Esophagus muscularis mucosa (tissue), 4 donors: ENCODE measurements at regions not wholly inside any gene's neighbourhood (a gene's known extent, or its start where the extent isn't known, plus 50 kb on each side); places are given as distances from the start of the nearest gene placed in this dataset.

Experiments
- DNase-seq: peaks from one replicate; pipeline ENCODE4 v3.0.0-alpha.2; 2017; ENCODE audit errors: extremely low spot score
- H3K27ac ChIP-seq, 4 donors: fragments of 200-600 bp; sonication (generic); replicated peaks in 1 of 4; 1 replicate in 3 of 4; 2 replicates in 1 of 4; pipeline ENCODE4 v1.5.1; 2016 to 2019; ENCODE audit warnings: mild to moderate bottlenecking in 1 of 4
- H3K27me3 ChIP-seq, 4 donors: fragments of 200-600 bp; sonication (generic); one replicate each; pipeline versions ENCODE4 v1.5.1 to v1.6.0; 2016 to 2019
- H3K36me3 ChIP-seq, 4 donors: fragments of 200-600 bp; sonication (generic); one replicate each; pipeline ENCODE4 v1.5.1; 2016 to 2019
- H3K4me1 ChIP-seq, 4 donors: fragments of 200-600 bp; sonication (generic); one replicate each; pipeline ENCODE4 v1.5.1; 2016 to 2019
- H3K4me3 ChIP-seq, 4 donors: fragments of 200-600 bp; sonication (generic); 1 replicate in 2 of 4; 2 replicates in 2 of 4; pipeline ENCODE4 v1.5.1; 2016 to 2019; ENCODE audit warnings: mild to moderate bottlenecking in 4 of 4, moderate library complexity in 1 of 4
- H3K9me3 ChIP-seq, 4 donors: fragments of 200-600 bp; sonication (generic); 1 replicate in 3 of 4; 2 replicates in 1 of 4; pipeline ENCODE4 v1.5.1; 2016 to 2019
- EP300 ChIP-seq: sonication (generic); formaldehyde crosslinking; IDR thresholded peaks from one replicate; pipeline ENCODE4 v1.6.1; 2017; ENCODE audit warnings: antibody characterized with exemption
- POLR2A ChIP-seq: fragments of 450-650 bp; IDR thresholded peaks from one replicate; pipeline ENCODE4 v1.6.1; 2017; ENCODE audit warnings: antibody characterized with exemption, moderate library complexity, mild to moderate bottlenecking, low read depth
- POLR2AphosphoS5 ChIP-seq, 2 donors: sonication (generic); formaldehyde crosslinking; IDR thresholded peaks; one replicate each; pipeline ENCODE4 v1.6.1; 2017; ENCODE audit warnings: antibody characterized with exemption in 2 of 2
- WGBS: methylation state at CpG from one replicate; pipeline ENCODE4 v1.1.5; 2018; 5-methylcytosine and 5-hydroxymethylcytosine counted together
- intact Hi-C: fragments of 100-400 bp; cut with DNase I; formaldehyde crosslinking; loops from one replicate; pipeline ENCODE4 v1.15.1; 2023
- TF ChIP-seq, protein P1 (sequence below), 3 experiments: fragments of 200-600 bp in 2 of 3; fragments of 450-650 bp in 1 of 3; sonication (generic) in 2 of 3; IDR thresholded peaks; one replicate each; pipeline ENCODE4 v1.5.1; 2017 to 2019; ENCODE audit warnings: antibody characterized with exemption in 3 of 3, mild to moderate bottlenecking in 2 of 3, moderate library complexity in 1 of 3

DNA sequence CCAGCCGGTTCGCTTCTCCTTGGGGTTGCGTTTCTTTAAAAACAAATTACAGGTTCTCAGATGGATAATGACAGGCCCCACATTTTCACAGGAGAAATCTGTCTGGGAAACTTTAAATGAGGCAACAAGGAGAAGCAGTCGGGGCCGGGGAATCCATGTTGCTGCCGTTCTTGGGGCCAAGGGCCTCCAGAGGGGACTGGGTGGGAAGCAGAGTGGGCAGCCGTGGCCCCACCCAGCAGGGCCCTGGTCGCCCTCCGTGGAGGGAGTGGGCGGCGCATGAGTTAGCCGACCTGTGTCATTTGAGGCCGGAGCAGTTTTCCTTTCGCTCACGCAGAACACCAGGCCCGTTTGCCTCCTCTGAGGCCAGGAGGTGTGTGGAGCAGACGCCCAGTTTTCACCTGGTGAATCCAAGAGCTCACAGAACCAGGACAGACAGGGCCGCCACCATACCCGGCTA, 207.7 kb upstream of the CIBAR2 start:
- Histone ChIP-seq H3K9me3 (no peaks in the 10 kb centered on the region), H3K27ac (peak overlapping the region in 3 of 4 donors; percentile 32 to 85 (median 34)), H3K4me3 (no peak overlapping the region), H3K36me3 (no peaks in the 10 kb centered on the region), H3K27me3 (no peaks in the 10 kb centered on the region), H3K4me1 (peaks cover 26 to 73% (median 54%) of the 10 kb centered on the region in 4 donors)
- DNase-seq, result no peak
- intact Hi-C loops, result loop anchor here (10.0 kb wide), 1 partner anchor 295 kb away; the partner anchor contains the start of gene GSE1
- TF ChIP-seq POLR2AphosphoS5 (IDR thresholded peaks at IDR 0.05), result no peak
- no peak for TF ChIP-seq EP300
- TF ChIP-seq, protein P1, sequence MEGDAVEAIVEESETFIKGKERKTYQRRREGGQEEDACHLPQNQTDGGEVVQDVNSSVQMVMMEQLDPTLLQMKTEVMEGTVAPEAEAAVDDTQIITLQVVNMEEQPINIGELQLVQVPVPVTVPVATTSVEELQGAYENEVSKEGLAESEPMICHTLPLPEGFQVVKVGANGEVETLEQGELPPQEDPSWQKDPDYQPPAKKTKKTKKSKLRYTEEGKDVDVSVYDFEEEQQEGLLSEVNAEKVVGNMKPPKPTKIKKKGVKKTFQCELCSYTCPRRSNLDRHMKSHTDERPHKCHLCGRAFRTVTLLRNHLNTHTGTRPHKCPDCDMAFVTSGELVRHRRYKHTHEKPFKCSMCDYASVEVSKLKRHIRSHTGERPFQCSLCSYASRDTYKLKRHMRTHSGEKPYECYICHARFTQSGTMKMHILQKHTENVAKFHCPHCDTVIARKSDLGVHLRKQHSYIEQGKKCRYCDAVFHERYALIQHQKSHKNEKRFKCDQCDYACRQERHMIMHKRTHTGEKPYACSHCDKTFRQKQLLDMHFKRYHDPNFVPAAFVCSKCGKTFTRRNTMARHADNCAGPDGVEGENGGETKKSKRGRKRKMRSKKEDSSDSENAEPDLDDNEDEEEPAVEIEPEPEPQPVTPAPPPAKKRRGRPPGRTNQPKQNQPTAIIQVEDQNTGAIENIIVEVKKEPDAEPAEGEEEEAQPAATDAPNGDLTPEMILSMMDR (IDR thresholded peaks at IDR 0.05), result no peak
- TF ChIP-seq POLR2A, result no peak
- 91% methylated on average over 13 of the region's 19 CpGs for WGBS

DNA sequence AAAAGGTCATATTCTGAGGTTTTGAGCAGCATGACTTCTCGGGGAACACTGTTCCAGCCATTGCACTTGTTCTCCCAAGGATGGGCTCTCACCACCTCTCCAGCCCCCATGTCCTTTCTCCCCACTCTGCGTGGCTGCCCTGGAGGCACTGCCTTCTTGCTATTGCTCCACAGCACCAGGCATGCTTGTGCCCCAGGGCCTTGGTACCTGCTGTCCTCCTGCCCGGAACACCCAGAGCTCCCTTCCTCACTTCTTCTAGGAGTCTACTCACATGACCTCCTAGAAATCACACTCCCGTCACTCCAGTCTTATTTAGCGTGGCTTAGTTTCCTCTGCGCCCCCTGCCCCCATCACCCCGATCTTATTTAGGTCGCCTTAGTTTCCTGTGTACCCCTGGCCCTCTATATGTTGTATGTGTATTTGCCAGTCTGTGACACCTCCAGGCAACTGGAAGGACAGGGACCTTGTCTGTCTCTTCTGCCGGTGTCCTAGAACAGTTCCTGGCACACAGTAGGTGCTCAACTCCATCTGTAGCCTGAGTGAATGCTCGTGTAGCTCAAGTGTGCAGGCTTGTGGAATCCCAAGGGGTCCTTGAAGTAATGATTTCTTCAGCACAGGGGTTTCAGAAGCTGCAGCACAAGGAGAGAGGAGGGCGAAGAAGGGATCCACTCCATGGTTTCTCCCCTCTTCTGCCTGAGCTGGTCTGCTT, 208.6 kb upstream of the CIBAR2 start:
- no peak for TF ChIP-seq POLR2A
- no peak for TF ChIP-seq POLR2AphosphoS5 (IDR thresholded peaks at IDR 0.05)
- TF ChIP-seq, protein P1 (IDR thresholded peaks at IDR 0.05), result no peak
- TF ChIP-seq EP300, result no peak
- intact Hi-C loops, result no loop called here
- Histone ChIP-seq H3K27me3 (no peaks in the 10 kb centered on the region), H3K36me3 (no peaks in the 10 kb centered on the region), H3K9me3 (no peaks in the 10 kb centered on the region), H3K4me3 (no peak overlapping the region), H3K27ac (peak overlapping the region; percentile 65 to 85 (median 81)), H3K4me1 (peaks cover 26 to 68% (median 54%) of the 10 kb centered on the region in 4 donors)
- 90% methylated on average over 11 of the region's 11 CpGs for WGBS
- no peak for DNase-seq

DNA sequence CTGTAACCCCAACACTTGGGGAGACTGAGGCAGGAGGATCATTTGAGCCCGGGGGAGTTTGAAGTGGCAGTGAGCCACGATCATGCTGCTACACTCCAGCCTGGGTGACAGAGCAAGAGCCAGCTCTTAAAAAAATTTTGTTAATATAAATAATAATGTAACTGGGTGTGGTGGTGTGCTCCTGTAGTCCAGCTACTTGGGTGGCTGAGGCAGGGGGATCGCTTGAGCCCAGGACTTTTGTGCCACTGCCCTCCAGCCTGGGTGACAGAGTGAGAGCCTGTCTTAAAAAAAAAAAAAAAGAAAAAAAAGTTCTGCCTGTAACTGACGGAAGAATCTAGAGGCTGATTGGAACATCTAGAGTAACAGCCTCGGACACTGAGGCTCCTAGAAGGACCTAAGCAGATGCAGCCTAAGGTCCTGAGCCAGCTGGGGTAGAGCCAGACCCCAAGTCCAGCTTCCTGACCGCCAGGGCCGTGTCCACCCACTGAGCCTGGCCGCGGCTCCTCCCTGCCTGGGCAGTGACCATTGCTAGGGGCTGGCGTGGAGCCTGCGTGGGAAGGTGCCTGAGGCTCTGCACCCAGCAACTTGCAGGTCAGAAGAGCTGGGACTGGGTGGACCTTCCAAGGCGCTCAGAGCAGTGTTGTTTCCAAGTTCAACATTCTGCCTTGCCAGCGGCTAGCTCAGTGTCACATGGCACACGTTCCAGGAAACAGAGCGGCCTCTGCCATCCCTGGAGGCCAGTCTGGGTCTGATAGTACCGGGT, 209.4 kb upstream of the CIBAR2 start:
- TF ChIP-seq EP300 (no peak), POLR2AphosphoS5 (IDR thresholded peaks at IDR 0.05) (peak; percentile 74 to 90)
- Histone ChIP-seq H3K36me3 (no peaks in the 10 kb centered on the region), H3K9me3 (no peaks in the 10 kb centered on the region), H3K4me1 (peaks cover 26 to 63% (median 48%) of the 10 kb centered on the region in 4 donors), H3K27me3 (no peaks in the 10 kb centered on the region), H3K4me3 (peak overlapping the region in 3 of 4 donors; percentile 2 to 37 (median 19)), H3K27ac (peak overlapping the region; percentile 65 to 85 (median 81))
- intact Hi-C loops, result no loop called here
- DNase-seq, result peak; percentile 97
- WGBS, result 19% methylated on average over 8 of the region's 16 CpGs

DNA sequence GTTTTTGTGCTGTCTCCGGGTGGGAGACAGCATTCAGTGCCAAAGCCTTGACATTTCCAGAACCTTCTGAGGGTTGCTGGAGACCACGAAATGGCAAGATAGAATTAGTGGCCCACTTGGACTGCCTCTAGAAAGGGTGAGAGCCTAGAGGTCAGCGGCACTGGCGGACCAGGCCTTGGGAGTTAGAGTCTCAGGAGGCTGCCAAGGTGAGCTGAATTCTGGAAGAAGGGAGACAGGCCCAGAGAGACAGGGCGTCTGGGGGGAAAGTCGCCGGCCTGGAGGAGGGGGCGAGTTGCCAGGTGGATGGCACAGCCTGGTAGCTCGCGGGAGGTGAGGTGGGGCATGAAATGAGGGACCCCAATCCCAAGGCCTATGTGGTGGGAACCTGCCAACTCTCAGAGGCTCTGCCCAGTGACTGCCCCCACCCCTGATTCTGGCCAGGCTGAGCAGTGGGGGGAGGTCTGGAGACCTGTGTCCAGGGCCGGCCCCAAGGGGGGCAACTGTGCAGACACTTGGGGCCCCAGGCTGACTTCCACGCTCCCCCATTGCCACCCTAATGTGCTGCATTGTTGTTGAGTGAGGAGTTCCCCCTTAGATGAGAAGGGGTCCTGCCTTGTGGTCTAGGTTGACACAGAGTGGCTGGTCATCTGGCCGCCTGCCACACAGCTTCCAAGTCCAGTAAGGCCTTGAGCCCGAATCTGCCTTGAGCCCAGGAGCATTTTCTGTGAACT, 211.1 kb upstream of the CIBAR2 start:
- peaks cover 31 to 60% (median 50%) of the 10 kb centered on the region in 4 donors for H3K4me1 ChIP-seq
- TF ChIP-seq POLR2AphosphoS5 (IDR thresholded peaks at IDR 0.05), result no peak
- TF ChIP-seq POLR2A, result no peak
- TF ChIP-seq, protein P1 (IDR thresholded peaks at IDR 0.05), result no peak
- TF ChIP-seq EP300, result no peak
- no peaks in the 10 kb centered on the region for H3K9me3 ChIP-seq
- 82% methylated on average over 13 of the region's 14 CpGs for WGBS
- intact Hi-C loops, result no loop called here
- peak overlapping the region; percentile 65 to 85 (median 81) for H3K27ac ChIP-seq
- no peak for DNase-seq
- no peak overlapping the region for H3K4me3 ChIP-seq
- no peaks in the 10 kb centered on the region for H3K36me3 ChIP-seq
- H3K27me3 ChIP-seq, result no peaks in the 10 kb centered on the region

DNA sequence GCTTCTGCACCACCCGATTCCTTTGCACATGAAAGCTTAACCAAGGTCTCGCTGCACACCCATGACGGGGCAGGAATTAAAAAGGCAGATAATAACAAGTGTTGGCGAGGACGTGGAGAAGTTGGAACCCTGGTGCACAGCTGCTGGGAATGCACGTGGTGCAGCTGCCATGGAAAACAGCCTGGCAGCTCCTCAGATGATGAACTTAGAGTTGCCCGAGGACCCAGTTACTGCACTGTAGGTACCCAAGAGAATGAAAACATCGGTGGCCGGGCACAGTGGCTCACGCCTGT, 211.6 kb upstream of the CIBAR2 start:
- H3K36me3 ChIP-seq, result no peaks in the 10 kb centered on the region
- H3K4me1 ChIP-seq, result peaks cover 36 to 65% (median 56%) of the 10 kb centered on the region in 4 donors
- intact Hi-C loops, result no loop called here
- no peaks in the 10 kb centered on the region for H3K9me3 ChIP-seq
- H3K27ac ChIP-seq, result peak overlapping the region in 1 of 4 donors; percentile 79
- no peaks in the 10 kb centered on the region for H3K27me3 ChIP-seq
- WGBS, result 97% methylated on average over 8 of the region's 10 CpGs
- H3K4me3 ChIP-seq, result no peak overlapping the region
- TF ChIP-seq EP300 (no peak), POLR2A (no peak), POLR2AphosphoS5 (IDR thresholded peaks at IDR 0.05) (no peak)
- TF ChIP-seq, protein P1 (IDR thresholded peaks at IDR 0.05), result no peak
- no peak for DNase-seq
